Esophagus squamous epithelium (tissue), 5 donors: ENCODE measurements at regions not wholly inside any gene's neighbourhood (a gene's known extent, or its start where the extent isn't known, plus 50 kb on each side); places are given as distances from the start of the nearest gene placed in this dataset.

Source experiments
- DNase-seq: peaks from one replicate; lab custom pipeline; 2025; lab: John Stamatoyannopoulos, UW
- H3K27ac ChIP-seq, 4 donors: fragments of 200-600 bp; sonication (generic); one replicate each; pipeline ENCODE4 v1.5.1; 2016 to 2019; ENCODE audit warnings: mild to moderate bottlenecking in 1 of 4
- H3K27me3 ChIP-seq, 4 donors: fragments of 200-600 bp; sonication (generic); 1 replicate in 3 of 4; 2 replicates in 1 of 4; pipeline versions ENCODE4 v1.5.1 to v1.6.0; 2017 to 2021; ENCODE audit warnings: antibody characterized with exemption in 1 of 4
- H3K36me3 ChIP-seq, 3 donors: fragments of 200-600 bp; sonication (generic); one replicate each; pipeline ENCODE4 v1.5.1; 2016 to 2019
- H3K4me1 ChIP-seq, 3 donors: fragments of 200-600 bp; sonication (generic); one replicate each; pipeline ENCODE4 v1.5.1; 2017 to 2019
- H3K4me3 ChIP-seq, 4 donors: fragments of 200-600 bp; sonication (generic); 1 replicate in 3 of 4; 2 replicates in 1 of 4; pipeline ENCODE4 v1.5.1; 2016 to 2019; ENCODE audit warnings: mild to moderate bottlenecking in 2 of 4, moderate library complexity in 1 of 4
- H3K9me3 ChIP-seq, 3 donors: fragments of 200-600 bp; sonication (generic); one replicate each; pipeline ENCODE4 v1.5.1; 2016 to 2019
- CTCF ChIP-seq, 6 experiments: fragments of 450-650 bp in 4 of 6; fragments of 200-600 bp in 2 of 6; sonication (generic) in 2 of 6; IDR thresholded peaks; one replicate each; pipeline ENCODE4 v1.5.1; 2016 to 2019; ENCODE audit warnings: antibody characterized with exemption in 6 of 6, mild to moderate bottlenecking in 4 of 6, moderate library complexity in 4 of 6
- POLR2A ChIP-seq, 4 donors: fragments of 450-650 bp; IDR thresholded peaks; one replicate each; pipeline ENCODE4 v1.6.1; 2017; ENCODE audit warnings: antibody characterized with exemption in 4 of 4, mild to moderate bottlenecking in 4 of 4, moderate library complexity in 3 of 4
- WGBS, 2 donors: methylation state at CpG; one replicate each; pipeline ENCODE4 v1.1.5; 2018; 5-methylcytosine and 5-hydroxymethylcytosine counted together
- intact Hi-C: fragments of 100-400 bp; cut with DNase I; formaldehyde crosslinking; loops from one replicate; pipeline ENCODE4 v1.15.0; 2022
- donor health status: DM: yes; HTN: yes; CAD: no.

GRCh38 chr18:67290421-67290820, 226.1 kb downstream of the DSEL start:
- Histone ChIP-seq H3K4me3 (no peak overlapping the region), H3K9me3 (no peaks in the 10 kb centered on the region), H3K4me1 (no peaks in the 10 kb centered on the region), H3K27ac (no peak overlapping the region), H3K27me3 (no peaks in the 10 kb centered on the region), H3K36me3 (no peaks in the 10 kb centered on the region)
- DNase-seq: no peak
- 48 to 59% methylated on average over 4 of the region's 4 CpGs for WGBS, 2 donors
- TF ChIP-seq CTCF (IDR thresholded peaks at IDR 0.05) (no peak), POLR2A (IDR thresholded peaks at IDR 0.05) (no peak)
- intact Hi-C loops: no loop called here

GRCh38 chr18:67285583-67285982, 230.9 kb downstream of the DSEL start:
- intact Hi-C loops: no loop called here
- no peak for TF ChIP-seq CTCF (IDR thresholded peaks at IDR 0.05)
- no peak for TF ChIP-seq POLR2A (IDR thresholded peaks at IDR 0.05)
- Histone ChIP-seq H3K36me3 (no peaks in the 10 kb centered on the region), H3K9me3 (no peaks in the 10 kb centered on the region), H3K4me3 (no peak overlapping the region), H3K27ac (no peak overlapping the region), H3K27me3 (no peaks in the 10 kb centered on the region), H3K4me1 (no peaks in the 10 kb centered on the region)
- DNase-seq: no peak
- WGBS, 2 donors: 84 to 86% methylated on average over 2 of the region's 2 CpGs

GRCh38 chr18:67282796-67283195, 233.7 kb downstream of the DSEL start:
- DNase-seq: no peak
- no peak overlapping the region for H3K27ac ChIP-seq
- no peaks in the 10 kb centered on the region for H3K36me3 ChIP-seq
- H3K27me3 ChIP-seq: no peaks in the 10 kb centered on the region
- TF ChIP-seq POLR2A (IDR thresholded peaks at IDR 0.05) (no peak), CTCF (IDR thresholded peaks at IDR 0.05) (no peak)
- no peak overlapping the region for H3K4me3 ChIP-seq
- intact Hi-C loops: no loop called here
- no peaks in the 10 kb centered on the region for H3K4me1 ChIP-seq
- H3K9me3 ChIP-seq: no peaks in the 10 kb centered on the region

- Histone ChIP-seq H3K27ac (no peak overlapping the region), H3K36me3 (no peaks in the 10 kb centered on the region), H3K9me3 (no peaks in the 10 kb centered on the region), H3K4me1 (no peaks in the 10 kb centered on the region), H3K27me3 (no peaks in the 10 kb centered on the region), H3K4me3 (no peak overlapping the region)
- DNase-seq: no peak
- intact Hi-C loops: no loop called here
- TF ChIP-seq CTCF (IDR thresholded peaks at IDR 0.05) (no peak), POLR2A (IDR thresholded peaks at IDR 0.05) (no peak)
- WGBS, 2 donors: 71 to 86% methylated on average over 1 of the region's 1 CpG
These were observed 234.8 kb downstream of the DSEL start for GRCh38 chr18:67281746-67282145.

GRCh38 chr18:67280486-67281242, 235.9 kb downstream of the DSEL start:
- Histone ChIP-seq H3K27me3 (no peaks in the 10 kb centered on the region), H3K4me3 (no peak overlapping the region), H3K9me3 (no peaks in the 10 kb centered on the region), H3K4me1 (no peaks in the 10 kb centered on the region), H3K36me3 (no peaks in the 10 kb centered on the region), H3K27ac (no peak overlapping the region)
- no peak for TF ChIP-seq CTCF (IDR thresholded peaks at IDR 0.05)
- no peak for TF ChIP-seq POLR2A (IDR thresholded peaks at IDR 0.05)
- DNase-seq: no peak
- intact Hi-C loops: no loop called here
- 75 to 77% methylated on average over 5 of the region's 5 CpGs for WGBS, 2 donors
